ENCODE measurements at regions not wholly inside any gene's neighbourhood (a gene's known extent, or its start where the extent isn't known, plus 50 kb on each side); places are given as distances from the start of the nearest gene placed in this dataset.

GRCh38 chr2:239826786-239827522 is 198.2 kb downstream of the NDUFA10 start:
- TF ChIP-seq CTCF (IDR thresholded peaks at IDR 0.05; ENCODE audit: insufficient read depth, low read depth, low read length, missing control alignments): no peak
- H3K4me3 ChIP-seq (ENCODE audit: low read length): no peak overlapping the region
- DNase-seq (ENCODE audit: low read depth): no peak

GRCh38 chr2:239826376-239826775 is 198.8 kb downstream of the NDUFA10 start:
- TF ChIP-seq CTCF (IDR thresholded peaks at IDR 0.05; ENCODE audit: insufficient read depth, low read depth, low read length, missing control alignments): no peak
- DNase-seq (ENCODE audit: low read depth): no peak
- H3K4me3 ChIP-seq (ENCODE audit: low read length): no peak overlapping the region

- H3K4me3 ChIP-seq (ENCODE audit: low read length): no peak overlapping the region
- no peak for TF ChIP-seq CTCF (IDR thresholded peaks at IDR 0.05; ENCODE audit: insufficient read depth, low read depth, low read length, missing control alignments)
- no peak for DNase-seq (ENCODE audit: low read depth)
Observed at GRCh38 chr2:239825705-239825979, 199.5 kb downstream of the NDUFA10 start.

- TF ChIP-seq CTCF (IDR thresholded peaks at IDR 0.05; ENCODE audit: insufficient read depth, low read depth, low read length, missing control alignments): no peak
Observed at GRCh38 chr2:239824866-239825704, 200.1 kb downstream of the NDUFA10 start.

GRCh38 chr2:239824046-239824694 is 201.0 kb downstream of the NDUFA10 start:
- DNase-seq (ENCODE audit: low read depth): peak; percentile 62
- no peak overlapping the region for H3K4me3 ChIP-seq (ENCODE audit: low read length)
- TF ChIP-seq CTCF (IDR thresholded peaks at IDR 0.05; ENCODE audit: insufficient read depth, low read depth, low read length, missing control alignments): peak; percentile 40

More at GRCh38 chr2:239824866-239825704, 200.1 kb downstream of the NDUFA10 start:
- no peak overlapping the region for H3K4me3 ChIP-seq (ENCODE audit: low read length)
- DNase-seq (ENCODE audit: low read depth): no peak

GRCh38 chr2:239822146-239822831 is 202.9 kb downstream of the NDUFA10 start:
- no peak for TF ChIP-seq CTCF (IDR thresholded peaks at IDR 0.05; ENCODE audit: insufficient read depth, low read depth, low read length, missing control alignments)
- no peak overlapping the region for H3K4me3 ChIP-seq (ENCODE audit: low read length)
- no peak for DNase-seq (ENCODE audit: low read depth)
